Testis (tissue), 2 donors: ENCODE measurements at regions not wholly inside any gene's neighbourhood (a gene's known extent, or its start where the extent isn't known, plus 50 kb on each side); places are given as distances from the start of the nearest gene placed in this dataset.

ENCODE experiments used
- CTCF ChIP-seq, 3 experiments: fragments of 450-650 bp in 2 of 3; fragments of 200-600 bp in 1 of 3; sonication (generic) in 1 of 3; IDR thresholded peaks; one replicate each; pipeline ENCODE4 v1.5.1; 2016 to 2019; ENCODE audit warnings: antibody characterized with exemption in 3 of 3, mild to moderate bottlenecking in 2 of 3, moderate library complexity in 1 of 3
- POLR2A ChIP-seq: fragments of 450-650 bp; IDR thresholded peaks from one replicate; pipeline ENCODE4 v1.6.1; 2017; ENCODE audit warnings: antibody characterized with exemption, mild to moderate bottlenecking, moderate library complexity

GRCh38 chr10:121148921-121149320, 297.8 kb downstream of the WDR11 start:
- no peak for TF ChIP-seq POLR2A
- no peak for TF ChIP-seq CTCF (IDR thresholded peaks at IDR 0.05)
